Neural progenitor cell (in vitro differentiated cells): ENCODE measurements at regions not wholly inside any gene's neighbourhood (a gene's known extent, or its start where the extent isn't known, plus 50 kb on each side); places are given as distances from the start of the nearest gene placed in this dataset.

ENCODE experiments used
- DNase-seq: peaks from one replicate; pipeline ENCODE4 v3.0.0-alpha.2; 2016; ENCODE audit warnings: low spot score
- H2AFZ ChIP-seq: fragments of 200-600 bp; sonication (generic); replicated peaks from 2 replicates; pipeline ENCODE4 v1.6.1; 2016; ENCODE audit warnings: antibody characterized with exemption
- H3F3A ChIP-seq: fragments of 200-600 bp; sonication (generic); 2 replicates; pipeline ENCODE4 v1.6.1; 2016; ENCODE audit warnings: antibody characterized with exemption, low read depth
- H3K27ac ChIP-seq: fragments of 200-600 bp; sonication (generic); 2 replicates; pipeline ENCODE4 v1.5.1; 2016; ENCODE audit warnings: mild to moderate bottlenecking
- H3K27me3 ChIP-seq: fragments of 200-600 bp; sonication (generic); 2 replicates; pipeline ENCODE4 v1.6.1; 2016; ENCODE audit warnings: mild to moderate bottlenecking, moderate library complexity
- H3K36me3 ChIP-seq: fragments of 200-600 bp; sonication (generic); 2 replicates; pipeline ENCODE4 v1.5.1; 2016
- H3K4me1 ChIP-seq: fragments of 200-600 bp; sonication (generic); 2 replicates; pipeline ENCODE4 v1.6.1; 2016; ENCODE audit warnings: mixed run types
- H3K4me2 ChIP-seq: fragments of 200-600 bp; sonication (generic); 2 replicates; pipeline ENCODE4 v1.6.1; 2016
- H3K4me3 ChIP-seq: fragments of 200-600 bp; sonication (generic); 2 replicates; pipeline ENCODE4 v1.5.1; 2016
- H3K79me2 ChIP-seq: fragments of 200-600 bp; sonication (generic); 2 replicates; pipeline ENCODE4 v1.6.1; 2016; ENCODE audit warnings: low read depth
- H3K9ac ChIP-seq: fragments of 200-600 bp; sonication (generic); 2 replicates; pipeline ENCODE4 v1.6.1; 2016
- H3K9me3 ChIP-seq: fragments of 200-600 bp; sonication (generic); 2 replicates; pipeline ENCODE4 v1.5.1; 2016; ENCODE audit warnings: low read depth
- H4K20me1 ChIP-seq: fragments of 200-600 bp; sonication (generic); 2 replicates; pipeline ENCODE4 v1.6.1; 2016; ENCODE audit warnings: low read depth
- H3K27ac Mint-ChIP-seq: 3 replicates; pipeline ENCODE4 v1.8.0; 2021; ENCODE audit warnings: mixed read lengths
- H3K27me3 Mint-ChIP-seq: 2 replicates; pipeline ENCODE4 v1.8.0; 2022; ENCODE audit warnings: low read depth, mild to moderate bottlenecking, inconsistent platforms, moderate library complexity, mixed read lengths; ENCODE audit not compliant: insufficient read depth
- H3K36me3 Mint-ChIP-seq: 3 replicates; pipeline ENCODE4 v1.8.0; 2021; ENCODE audit warnings: mixed read lengths
- H3K4me1 Mint-ChIP-seq: 3 replicates; pipeline ENCODE4 v1.8.0; 2021; ENCODE audit warnings: mixed read lengths
- H3K4me3 Mint-ChIP-seq: 3 replicates; pipeline ENCODE4 v1.8.0; 2021; ENCODE audit warnings: mild to moderate bottlenecking, moderate library complexity, mixed read lengths
- H3K9me3 Mint-ChIP-seq: 3 replicates; pipeline ENCODE4 v1.8.0; 2020; ENCODE audit warnings: mixed read lengths
- EZH2 ChIP-seq: fragments of 200-600 bp; sonication (generic); IDR thresholded peaks from 2 replicates; pipeline ENCODE4 v1.6.1; 2017; ENCODE audit warnings: antibody characterized with exemption, mild to moderate bottlenecking, moderate library complexity
- EZH2phosphoT487 ChIP-seq: fragments of 200-600 bp; sonication (generic); IDR thresholded peaks from 2 replicates; pipeline ENCODE4 v1.6.1; 2017; ENCODE audit warnings: antibody characterized with exemption
- TF ChIP-seq, protein P1 (sequence below): fragments of 200-600 bp; sonication (generic); IDR thresholded peaks from 2 replicates; pipeline ENCODE4 v1.5.1; 2017; ENCODE audit warnings: antibody characterized with exemption, mild to moderate bottlenecking

DNA sequence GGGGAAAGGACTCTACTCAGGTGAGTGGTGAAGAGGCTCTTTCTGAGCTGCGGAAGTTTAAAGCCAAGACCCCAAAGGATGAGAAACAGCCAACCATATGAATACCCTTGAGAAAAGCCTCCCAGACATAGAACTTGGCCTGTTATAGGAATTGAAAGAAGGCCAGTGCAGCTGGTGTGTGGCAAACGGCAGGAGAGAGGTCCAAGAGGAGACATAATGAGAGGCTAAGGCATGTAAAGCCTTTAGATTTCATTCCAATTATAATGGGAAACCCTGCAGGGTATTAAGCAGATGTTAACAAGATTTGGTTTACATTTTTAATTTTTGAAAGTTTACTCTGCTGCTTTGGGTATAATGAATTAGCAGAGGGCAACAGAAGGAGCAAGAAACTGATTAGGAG, 552.1 kb upstream of the FBXO33 start:
- no peaks in the 10 kb centered on the region for H3F3A ChIP-seq
- Mint-ChIP-seq H3K27ac (no peak overlapping the region), H3K9me3 (no peaks in the 10 kb centered on the region)

GRCh38 chr14:39977198-39977597, 545.0 kb upstream of the FBXO33 start:
- Mint-ChIP-seq H3K4me1 (no peaks in the 10 kb centered on the region), H3K4me3 (no peak overlapping the region), H3K27me3 (no peaks in the 10 kb centered on the region), H3K9me3 (no peaks in the 10 kb centered on the region), H3K27ac (no peak overlapping the region), H3K36me3 (no peaks in the 10 kb centered on the region)
- H3K4me2 ChIP-seq = no peak overlapping the region
- no peak for DNase-seq
- no peak overlapping the region for H3K9ac ChIP-seq
- no peaks in the 10 kb centered on the region for H3K27me3 ChIP-seq
- H3K4me1 ChIP-seq = no peaks in the 10 kb centered on the region
- no peaks in the 10 kb centered on the region for H3F3A ChIP-seq
- TF ChIP-seq EZH2 (no peak), EZH2phosphoT487 (no peak)
- TF ChIP-seq, protein P1, sequence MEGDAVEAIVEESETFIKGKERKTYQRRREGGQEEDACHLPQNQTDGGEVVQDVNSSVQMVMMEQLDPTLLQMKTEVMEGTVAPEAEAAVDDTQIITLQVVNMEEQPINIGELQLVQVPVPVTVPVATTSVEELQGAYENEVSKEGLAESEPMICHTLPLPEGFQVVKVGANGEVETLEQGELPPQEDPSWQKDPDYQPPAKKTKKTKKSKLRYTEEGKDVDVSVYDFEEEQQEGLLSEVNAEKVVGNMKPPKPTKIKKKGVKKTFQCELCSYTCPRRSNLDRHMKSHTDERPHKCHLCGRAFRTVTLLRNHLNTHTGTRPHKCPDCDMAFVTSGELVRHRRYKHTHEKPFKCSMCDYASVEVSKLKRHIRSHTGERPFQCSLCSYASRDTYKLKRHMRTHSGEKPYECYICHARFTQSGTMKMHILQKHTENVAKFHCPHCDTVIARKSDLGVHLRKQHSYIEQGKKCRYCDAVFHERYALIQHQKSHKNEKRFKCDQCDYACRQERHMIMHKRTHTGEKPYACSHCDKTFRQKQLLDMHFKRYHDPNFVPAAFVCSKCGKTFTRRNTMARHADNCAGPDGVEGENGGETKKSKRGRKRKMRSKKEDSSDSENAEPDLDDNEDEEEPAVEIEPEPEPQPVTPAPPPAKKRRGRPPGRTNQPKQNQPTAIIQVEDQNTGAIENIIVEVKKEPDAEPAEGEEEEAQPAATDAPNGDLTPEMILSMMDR = no peak
- no peak overlapping the region for H3K4me3 ChIP-seq
- H3K79me2 ChIP-seq = no peaks in the 10 kb centered on the region
- no peak overlapping the region for H3K27ac ChIP-seq
- no peaks in the 10 kb centered on the region for H3K36me3 ChIP-seq
- no peak overlapping the region for H2AFZ ChIP-seq
- no peaks in the 10 kb centered on the region for H3K9me3 ChIP-seq
- H4K20me1 ChIP-seq = no peaks in the 10 kb centered on the region

More for the DNA sequence above, 552.1 kb upstream of the FBXO33 start:
- H3K4me1 Mint-ChIP-seq = no peaks in the 10 kb centered on the region
- no peaks in the 10 kb centered on the region for H3K36me3 Mint-ChIP-seq
- Histone ChIP-seq H4K20me1 (no peaks in the 10 kb centered on the region), H3K4me1 (no peaks in the 10 kb centered on the region), H3K27ac (no peak overlapping the region), H3K79me2 (no peaks in the 10 kb centered on the region), H3K9me3 (no peaks in the 10 kb centered on the region), H2AFZ (no peak overlapping the region), H3K27me3 (no peaks in the 10 kb centered on the region), H3K4me2 (no peak overlapping the region), H3K4me3 (no peak overlapping the region), H3K36me3 (no peaks in the 10 kb centered on the region), H3K9ac (no peak overlapping the region)
- H3K27me3 Mint-ChIP-seq = no peaks in the 10 kb centered on the region
- no peak for DNase-seq
- no peak overlapping the region for H3K4me3 Mint-ChIP-seq
- no peak for TF ChIP-seq EZH2
- no peak for TF ChIP-seq EZH2phosphoT487
- TF ChIP-seq, protein P1 = no peak

DNA sequence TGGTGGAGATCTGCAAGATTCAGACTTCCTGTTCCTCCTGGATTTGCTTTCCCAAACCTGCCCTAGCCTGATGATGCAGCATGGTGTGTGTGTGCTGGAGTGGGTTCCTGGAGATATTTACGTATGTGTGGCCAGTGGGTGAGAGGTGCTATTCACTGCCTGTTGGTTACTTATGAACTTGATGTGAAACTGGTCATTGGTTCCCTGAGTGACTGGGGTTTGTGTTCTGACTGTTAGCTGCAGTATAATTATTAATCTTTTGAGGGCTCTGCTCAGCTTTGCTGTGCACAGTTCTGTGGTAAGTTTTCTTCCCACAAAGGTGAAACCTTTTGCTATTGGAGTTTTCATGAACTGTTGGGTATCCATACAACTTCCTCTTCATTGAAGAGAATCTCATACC, 541.8 kb upstream of the FBXO33 start:
- no peak for DNase-seq
- Histone ChIP-seq H3K27me3 (no peaks in the 10 kb centered on the region), H3K27ac (no peak overlapping the region), H3K4me2 (no peak overlapping the region), H3K79me2 (no peaks in the 10 kb centered on the region), H4K20me1 (no peaks in the 10 kb centered on the region), H3K36me3 (no peaks in the 10 kb centered on the region), H3K4me1 (no peaks in the 10 kb centered on the region), H3K9ac (no peak overlapping the region), H2AFZ (no peak overlapping the region), H3K4me3 (no peak overlapping the region), H3F3A (no peaks in the 10 kb centered on the region), H3K9me3 (no peaks in the 10 kb centered on the region)
- Mint-ChIP-seq H3K4me1 (no peaks in the 10 kb centered on the region), H3K9me3 (no peaks in the 10 kb centered on the region), H3K27me3 (no peaks in the 10 kb centered on the region), H3K27ac (no peak overlapping the region), H3K36me3 (no peaks in the 10 kb centered on the region), H3K4me3 (no peak overlapping the region)
- TF ChIP-seq EZH2 = no peak
- no peak for TF ChIP-seq EZH2phosphoT487
- TF ChIP-seq, protein P1 = no peak
